Activated naive CD4-positive, alpha-beta T cell treated with anti-CD3 and anti-CD28 coated beads, Interleukin-2, amount 50 U/mL, for 24 hours (primary cell): ENCODE measurements at regions not wholly inside any gene's neighbourhood (a gene's known extent, or its start where the extent isn't known, plus 50 kb on each side); places are given as distances from the start of the nearest gene placed in this dataset.

ENCODE experiments used
- H3K27ac Mint-ChIP-seq: one replicate; pipeline ENCODE4 v1.8.0; 2021; ENCODE audit warnings: mild to moderate bottlenecking, mixed read lengths
- H3K27me3 Mint-ChIP-seq: one replicate; pipeline ENCODE4 v1.8.0; 2021; ENCODE audit warnings: mixed read lengths
- H3K36me3 Mint-ChIP-seq: one replicate; pipeline ENCODE4 v1.8.0; 2021; ENCODE audit warnings: mixed read lengths
- H3K4me1 Mint-ChIP-seq: one replicate; pipeline ENCODE4 v1.8.0; 2021; ENCODE audit warnings: mixed read lengths
- H3K4me3 Mint-ChIP-seq: one replicate; pipeline ENCODE4 v1.8.0; 2021; ENCODE audit warnings: mild to moderate bottlenecking, mixed read lengths
- H3K9me3 Mint-ChIP-seq: one replicate; pipeline ENCODE4 v1.8.0; 2021; ENCODE audit warnings: mixed read lengths

DNA sequence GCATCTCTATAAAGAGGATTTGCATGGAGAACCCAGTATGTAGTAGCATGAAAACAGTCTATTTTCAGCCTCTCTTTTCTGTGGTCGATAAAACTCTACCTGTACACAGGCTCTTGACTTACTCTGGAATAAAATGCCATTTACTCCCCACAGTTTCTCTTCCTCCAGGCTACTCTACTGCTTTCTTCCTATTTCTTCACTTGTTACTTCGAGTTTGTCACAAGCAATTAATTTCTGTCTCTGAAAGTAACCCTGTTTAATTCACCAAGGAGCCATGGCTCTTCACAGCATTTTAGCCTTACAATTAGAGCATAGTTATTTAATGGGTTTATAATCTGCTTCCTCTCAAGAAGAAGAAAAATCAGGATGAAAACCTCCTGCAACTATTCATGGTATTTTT lies 472.9 kb upstream of the PRKX start:
- Mint-ChIP-seq H3K36me3 (no peaks in the 10 kb centered on the region), H3K9me3 (peaks cover 17% of the 10 kb centered on the region), H3K27me3 (no peaks in the 10 kb centered on the region), H3K27ac (peak overlapping the region; percentile 8), H3K4me1 (no peaks in the 10 kb centered on the region), H3K4me3 (no peak overlapping the region)

- Mint-ChIP-seq H3K27me3 (no peaks in the 10 kb centered on the region), H3K27ac (no peak overlapping the region), H3K4me1 (no peaks in the 10 kb centered on the region), H3K4me3 (no peak overlapping the region), H3K9me3 (peaks cover 14% of the 10 kb centered on the region), H3K36me3 (no peaks in the 10 kb centered on the region)
These were observed 471.6 kb upstream of the PRKX start for GRCh38 chrX:4185086-4185485.

- H3K27me3 Mint-ChIP-seq: no peaks in the 10 kb centered on the region
- H3K36me3 Mint-ChIP-seq: no peaks in the 10 kb centered on the region
- H3K4me3 Mint-ChIP-seq: no peak overlapping the region
- peaks cover 4% of the 10 kb centered on the region for H3K9me3 Mint-ChIP-seq
- no peaks in the 10 kb centered on the region for H3K4me1 Mint-ChIP-seq
- no peak overlapping the region for H3K27ac Mint-ChIP-seq
These were observed 469.0 kb upstream of the PRKX start for GRCh38 chrX:4182408-4182806.

- H3K4me1 Mint-ChIP-seq: no peaks in the 10 kb centered on the region
- H3K27ac Mint-ChIP-seq: no peak overlapping the region
- no peaks in the 10 kb centered on the region for H3K27me3 Mint-ChIP-seq
- H3K4me3 Mint-ChIP-seq: no peak overlapping the region
- peaks cover 4% of the 10 kb centered on the region for H3K9me3 Mint-ChIP-seq
- H3K36me3 Mint-ChIP-seq: no peaks in the 10 kb centered on the region
These were observed 468.4 kb upstream of the PRKX start for GRCh38 chrX:4181782-4182407.

DNA sequence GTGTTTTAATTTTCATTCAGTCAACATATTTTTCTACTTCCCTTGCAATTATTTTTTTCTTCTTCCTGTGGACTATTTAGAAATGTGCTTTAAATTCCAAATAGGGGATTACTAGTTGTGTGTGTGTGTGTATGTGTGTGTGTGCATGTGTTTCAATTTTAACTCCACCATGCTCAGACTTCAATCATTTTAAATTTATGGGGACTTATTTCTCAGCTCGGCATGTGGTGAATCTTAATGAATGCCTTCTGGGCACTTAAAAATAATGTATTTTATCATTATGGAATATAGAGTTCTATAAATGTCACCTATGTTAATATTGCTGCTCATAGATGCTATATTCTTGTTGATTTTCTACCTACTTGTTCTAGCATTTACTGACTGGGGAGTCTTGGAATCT lies 465.6 kb upstream of the PRKX start:
- Mint-ChIP-seq H3K9me3 (peaks cover 4% of the 10 kb centered on the region), H3K4me1 (no peaks in the 10 kb centered on the region), H3K27ac (no peak overlapping the region), H3K27me3 (no peaks in the 10 kb centered on the region), H3K4me3 (no peak overlapping the region), H3K36me3 (no peaks in the 10 kb centered on the region)

- Mint-ChIP-seq H3K27me3 (no peaks in the 10 kb centered on the region), H3K4me3 (no peak overlapping the region), H3K4me1 (no peaks in the 10 kb centered on the region), H3K36me3 (no peaks in the 10 kb centered on the region), H3K27ac (no peak overlapping the region), H3K9me3 (no peaks in the 10 kb centered on the region)
These were observed 461.8 kb upstream of the PRKX start for GRCh38 chrX:4175221-4175620.

DNA sequence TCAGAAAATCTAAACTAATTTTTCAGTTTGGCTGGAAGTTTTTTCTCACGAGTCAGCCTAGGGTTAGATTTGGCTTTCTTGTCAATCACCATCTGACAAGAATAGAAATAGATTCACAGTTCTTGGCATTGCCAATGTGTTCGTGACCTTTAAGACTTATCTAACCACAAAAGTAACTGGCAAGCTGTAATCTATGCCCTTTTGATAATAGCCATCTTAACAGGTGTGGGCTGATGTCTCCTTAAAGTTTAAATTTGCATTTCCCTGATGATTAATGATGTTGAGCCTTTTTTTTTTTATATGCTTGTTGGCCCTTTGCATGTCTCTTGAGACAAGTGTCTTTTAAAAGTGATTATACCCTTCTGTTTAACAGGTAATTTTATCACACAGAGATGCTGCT lies 460.3 kb upstream of the PRKX start:
- H3K9me3 Mint-ChIP-seq: no peaks in the 10 kb centered on the region
- H3K4me3 Mint-ChIP-seq: no peak overlapping the region
- H3K27ac Mint-ChIP-seq: no peak overlapping the region
- no peaks in the 10 kb centered on the region for H3K27me3 Mint-ChIP-seq
- no peaks in the 10 kb centered on the region for H3K4me1 Mint-ChIP-seq
- no peaks in the 10 kb centered on the region for H3K36me3 Mint-ChIP-seq

DNA sequence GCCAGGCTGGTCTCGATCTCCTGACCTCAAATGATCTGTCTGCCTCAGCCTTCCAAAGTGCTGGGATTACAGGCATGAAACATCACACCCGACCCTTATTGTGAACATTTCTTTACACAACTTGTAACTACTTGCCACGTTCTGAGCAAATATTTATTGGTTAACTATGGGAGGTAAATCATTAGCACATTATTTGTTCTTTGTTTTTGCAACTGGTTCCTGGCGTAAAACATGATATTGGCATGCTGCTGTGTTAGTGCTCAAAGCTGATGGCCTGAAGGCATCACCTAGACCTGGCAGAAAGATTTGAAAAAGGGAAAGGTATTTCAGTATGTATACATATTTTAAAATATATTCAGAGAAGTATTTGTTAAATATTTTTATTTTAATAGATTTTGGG lies 438.3 kb upstream of the PRKX start:
- H3K4me1 Mint-ChIP-seq: no peaks in the 10 kb centered on the region
- no peak overlapping the region for H3K4me3 Mint-ChIP-seq
- H3K27me3 Mint-ChIP-seq: no peaks in the 10 kb centered on the region
- H3K36me3 Mint-ChIP-seq: no peaks in the 10 kb centered on the region
- H3K27ac Mint-ChIP-seq: no peak overlapping the region
- no peaks in the 10 kb centered on the region for H3K9me3 Mint-ChIP-seq

GRCh38 chrX:4150259-4150658 lies 436.8 kb upstream of the PRKX start:
- Mint-ChIP-seq H3K27me3 (no peaks in the 10 kb centered on the region), H3K27ac (no peak overlapping the region), H3K4me3 (no peak overlapping the region), H3K9me3 (no peaks in the 10 kb centered on the region), H3K4me1 (no peaks in the 10 kb centered on the region), H3K36me3 (no peaks in the 10 kb centered on the region)

DNA sequence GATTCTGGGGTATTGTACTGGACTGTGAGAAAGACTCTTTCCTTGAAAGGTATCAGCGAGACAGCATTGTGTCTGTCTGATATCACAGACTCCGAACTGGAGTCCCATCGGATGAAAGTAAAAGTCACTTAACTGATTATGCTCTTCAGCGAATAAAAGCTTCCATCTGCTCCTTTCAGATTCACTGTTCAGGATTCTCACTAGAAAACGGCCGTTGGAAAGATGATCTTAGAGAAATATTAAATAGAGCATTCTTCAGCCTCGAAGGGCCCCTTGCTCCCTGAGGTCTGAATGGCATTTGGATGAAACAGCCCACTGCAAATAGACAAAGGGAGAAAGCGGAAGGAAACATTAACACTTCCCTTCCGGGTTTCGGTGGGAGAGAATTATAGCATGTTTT lies 416.2 kb upstream of the PRKX start:
- no peak overlapping the region for H3K27ac Mint-ChIP-seq
- no peaks in the 10 kb centered on the region for H3K36me3 Mint-ChIP-seq
- H3K9me3 Mint-ChIP-seq: no peaks in the 10 kb centered on the region
- no peaks in the 10 kb centered on the region for H3K4me1 Mint-ChIP-seq
- H3K4me3 Mint-ChIP-seq: no peak overlapping the region
- no peaks in the 10 kb centered on the region for H3K27me3 Mint-ChIP-seq

DNA sequence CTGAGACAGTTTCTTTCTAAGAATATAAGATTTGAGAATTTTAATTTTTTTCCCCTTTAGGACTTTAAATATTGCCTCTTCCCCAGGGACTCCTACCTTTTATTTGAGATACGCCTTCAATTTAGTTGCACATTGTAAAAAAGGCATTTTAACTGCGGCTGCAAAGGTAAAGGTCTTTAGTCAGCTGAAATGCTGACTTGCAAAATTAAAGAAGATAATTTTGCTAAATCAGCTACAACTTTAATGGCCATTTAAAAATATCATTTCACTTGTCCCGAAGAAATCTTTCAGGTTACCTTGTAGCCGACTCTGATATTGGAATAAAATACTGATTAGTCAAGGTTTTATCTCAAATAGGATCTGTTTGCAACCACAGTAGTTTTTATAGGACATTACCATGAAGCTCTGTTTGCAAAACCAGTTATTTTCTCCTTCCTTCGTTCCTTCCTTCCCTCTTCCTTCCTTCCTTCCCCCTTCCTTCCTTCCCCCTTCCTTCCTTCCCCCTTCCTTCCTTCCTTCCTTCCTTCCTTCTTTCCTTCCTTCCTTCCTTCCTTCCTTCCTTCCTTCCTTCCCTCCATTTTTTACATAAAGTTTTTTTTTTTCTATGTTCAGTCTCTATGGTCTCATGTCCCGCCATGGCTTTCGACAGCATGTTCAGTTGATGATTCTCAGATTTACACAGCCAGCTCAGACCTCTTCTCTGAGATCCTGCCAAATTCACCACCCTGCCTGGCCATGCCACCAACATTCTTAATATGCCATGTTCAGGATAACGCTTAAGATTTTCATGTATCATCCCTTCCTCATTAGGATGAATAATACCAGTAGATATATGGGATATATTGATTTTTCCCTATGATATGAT lies 405.4 kb upstream of the PRKX start:
- no peak overlapping the region for H3K27ac Mint-ChIP-seq
- no peaks in the 10 kb centered on the region for H3K36me3 Mint-ChIP-seq
- no peak overlapping the region for H3K4me3 Mint-ChIP-seq
- H3K4me1 Mint-ChIP-seq: no peaks in the 10 kb centered on the region
- peaks cover 9% of the 10 kb centered on the region for H3K9me3 Mint-ChIP-seq
- no peaks in the 10 kb centered on the region for H3K27me3 Mint-ChIP-seq

GRCh38 chrX:4110964-4111363 lies 397.5 kb upstream of the PRKX start:
- H3K4me3 Mint-ChIP-seq: no peak overlapping the region
- no peaks in the 10 kb centered on the region for H3K36me3 Mint-ChIP-seq
- H3K9me3 Mint-ChIP-seq: no peaks in the 10 kb centered on the region
- H3K27me3 Mint-ChIP-seq: no peaks in the 10 kb centered on the region
- H3K4me1 Mint-ChIP-seq: no peaks in the 10 kb centered on the region
- no peak overlapping the region for H3K27ac Mint-ChIP-seq

DNA sequence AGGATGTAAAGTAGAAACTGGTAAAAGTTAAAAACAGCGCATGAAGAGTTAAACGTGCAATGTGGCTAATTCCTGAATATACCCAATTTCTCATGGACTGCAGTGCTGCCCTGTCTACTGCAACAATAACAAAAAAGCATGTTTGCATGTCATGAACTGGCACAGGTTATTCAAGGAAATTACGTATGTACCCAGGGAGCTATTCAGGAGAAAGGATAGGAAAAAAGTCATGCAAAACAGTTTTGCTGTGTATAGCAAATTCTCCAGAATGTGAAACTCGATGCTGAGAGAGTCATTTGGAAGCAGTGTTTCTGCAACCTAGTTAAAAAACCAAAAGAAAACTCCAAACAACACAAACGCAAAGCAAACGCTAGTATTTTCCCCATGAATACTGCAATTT lies 381.5 kb upstream of the PRKX start:
- Mint-ChIP-seq H3K4me3 (no peak overlapping the region), H3K9me3 (no peaks in the 10 kb centered on the region), H3K36me3 (no peaks in the 10 kb centered on the region), H3K27me3 (no peaks in the 10 kb centered on the region), H3K4me1 (no peaks in the 10 kb centered on the region), H3K27ac (no peak overlapping the region)

GRCh38 chrX:4091046-4091760 lies 377.8 kb upstream of the PRKX start:
- Mint-ChIP-seq H3K4me1 (no peaks in the 10 kb centered on the region), H3K4me3 (no peak overlapping the region), H3K27ac (no peak overlapping the region), H3K36me3 (no peaks in the 10 kb centered on the region), H3K27me3 (no peaks in the 10 kb centered on the region), H3K9me3 (no peaks in the 10 kb centered on the region)

GRCh38 chrX:4059893-4060292 lies 346.4 kb upstream of the PRKX start:
- H3K9me3 Mint-ChIP-seq: no peaks in the 10 kb centered on the region
- H3K27ac Mint-ChIP-seq: no peak overlapping the region
- no peak overlapping the region for H3K4me3 Mint-ChIP-seq
- H3K36me3 Mint-ChIP-seq: no peaks in the 10 kb centered on the region
- no peaks in the 10 kb centered on the region for H3K27me3 Mint-ChIP-seq
- H3K4me1 Mint-ChIP-seq: no peaks in the 10 kb centered on the region

DNA sequence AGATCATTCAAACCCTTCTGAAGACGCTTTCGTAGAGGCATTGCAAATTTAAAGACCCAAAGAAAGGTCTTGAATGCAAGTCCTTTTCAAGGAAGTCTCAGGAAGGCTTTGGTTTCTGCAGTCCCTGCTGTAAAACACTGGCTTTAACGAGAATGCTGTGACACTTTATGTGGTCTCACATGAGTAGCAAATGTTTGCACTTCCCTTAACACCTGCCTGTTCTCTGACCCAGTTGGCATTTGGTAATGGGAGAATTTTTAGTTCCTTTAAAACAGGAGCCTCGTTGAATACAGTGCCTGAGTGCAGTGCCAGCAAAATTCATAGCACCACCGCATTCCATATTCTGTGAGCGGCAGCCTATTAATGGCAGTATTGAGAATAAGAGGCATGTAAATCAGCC lies 330.5 kb upstream of the PRKX start:
- H3K27ac Mint-ChIP-seq: no peak overlapping the region

More for the DNA sequence above, 330.5 kb upstream of the PRKX start:
- H3K9me3 Mint-ChIP-seq: no peaks in the 10 kb centered on the region
- H3K4me3 Mint-ChIP-seq: no peak overlapping the region
- no peaks in the 10 kb centered on the region for H3K4me1 Mint-ChIP-seq
- H3K27me3 Mint-ChIP-seq: no peaks in the 10 kb centered on the region
- no peaks in the 10 kb centered on the region for H3K36me3 Mint-ChIP-seq
